ENCODE measurements at regions not wholly inside any gene's neighbourhood (a gene's known extent, or its start where the extent isn't known, plus 50 kb on each side); places are given as distances from the start of the nearest gene placed in this dataset.

DNA sequence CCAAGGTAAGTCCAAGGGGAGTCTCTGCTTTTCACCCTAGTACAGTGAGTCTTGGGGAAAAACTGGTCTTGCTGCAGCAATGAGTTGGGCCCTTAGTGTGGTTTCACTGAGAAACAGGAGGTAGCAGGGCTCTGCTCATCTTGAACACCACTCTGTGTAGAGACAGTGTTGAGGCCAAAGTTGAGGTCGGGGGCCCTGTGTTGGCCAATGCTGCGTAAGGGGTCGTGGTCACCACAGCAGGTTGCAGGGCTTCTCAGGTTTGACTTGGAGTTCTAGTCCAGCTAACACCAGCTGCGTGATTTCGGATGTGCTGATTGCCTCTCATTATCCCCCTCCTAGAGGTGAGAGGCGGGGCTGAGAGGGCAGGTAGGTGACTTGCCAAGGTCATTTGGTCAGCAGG, 807.5 kb downstream of the VRK1 start:
- TF ChIP-seq, protein P1, sequence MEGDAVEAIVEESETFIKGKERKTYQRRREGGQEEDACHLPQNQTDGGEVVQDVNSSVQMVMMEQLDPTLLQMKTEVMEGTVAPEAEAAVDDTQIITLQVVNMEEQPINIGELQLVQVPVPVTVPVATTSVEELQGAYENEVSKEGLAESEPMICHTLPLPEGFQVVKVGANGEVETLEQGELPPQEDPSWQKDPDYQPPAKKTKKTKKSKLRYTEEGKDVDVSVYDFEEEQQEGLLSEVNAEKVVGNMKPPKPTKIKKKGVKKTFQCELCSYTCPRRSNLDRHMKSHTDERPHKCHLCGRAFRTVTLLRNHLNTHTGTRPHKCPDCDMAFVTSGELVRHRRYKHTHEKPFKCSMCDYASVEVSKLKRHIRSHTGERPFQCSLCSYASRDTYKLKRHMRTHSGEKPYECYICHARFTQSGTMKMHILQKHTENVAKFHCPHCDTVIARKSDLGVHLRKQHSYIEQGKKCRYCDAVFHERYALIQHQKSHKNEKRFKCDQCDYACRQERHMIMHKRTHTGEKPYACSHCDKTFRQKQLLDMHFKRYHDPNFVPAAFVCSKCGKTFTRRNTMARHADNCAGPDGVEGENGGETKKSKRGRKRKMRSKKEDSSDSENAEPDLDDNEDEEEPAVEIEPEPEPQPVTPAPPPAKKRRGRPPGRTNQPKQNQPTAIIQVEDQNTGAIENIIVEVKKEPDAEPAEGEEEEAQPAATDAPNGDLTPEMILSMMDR (conservative IDR thresholded peaks at IDR 0.05) = no peak
- no peak for TF ChIP-seq ZFX (IDR thresholded peaks at IDR 0.05)
